GM12891 (cell line): ENCODE measurements at regions not wholly inside any gene's neighbourhood (a gene's known extent, or its start where the extent isn't known, plus 50 kb on each side); places are given as distances from the start of the nearest gene placed in this dataset.

Source experiments
- POLR2A ChIP-seq: IDR thresholded peaks from 2 replicates; pipeline ENCODE4 v1.6.1; 2011; ENCODE audit warnings: low read depth, low read length, control low read depth
- POLR2AphosphoS5 ChIP-seq: IDR thresholded peaks from 2 replicates; pipeline ENCODE4 v1.6.1; 2011; ENCODE audit warnings: low read depth, low read length, control low read depth
- POU2F2 ChIP-seq: IDR thresholded peaks from 2 replicates; pipeline ENCODE4 v1.6.1; 2011; ENCODE audit warnings: low read depth, mild to moderate bottlenecking, control low read depth, low read length, moderate library complexity
- SPI1 ChIP-seq: IDR thresholded peaks from 2 replicates; pipeline ENCODE4 v1.6.1; 2011; ENCODE audit warnings: low read depth, low read length, control low read depth

DNA sequence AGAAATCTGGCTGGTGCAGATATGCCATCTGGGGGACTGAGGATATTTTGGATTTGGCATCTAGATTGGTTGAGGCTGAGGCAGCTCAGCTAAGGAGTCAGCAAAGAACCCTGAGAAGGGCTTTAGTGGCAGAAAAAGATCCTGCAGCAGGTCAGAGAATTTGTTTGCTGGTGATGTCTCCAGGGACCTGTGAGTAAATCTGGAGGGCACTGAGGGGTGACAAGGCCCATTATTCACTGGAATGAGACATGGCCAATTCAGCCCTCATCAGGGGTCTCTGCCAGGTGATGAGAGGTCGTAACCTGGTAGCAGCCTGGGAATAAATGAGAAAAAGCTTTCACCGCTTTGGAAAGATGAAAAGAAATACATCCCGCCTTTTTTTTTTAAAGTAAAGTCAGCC, 118.3 kb upstream of the FBXL4 start:
- TF ChIP-seq POLR2AphosphoS5 (no peak), SPI1 (no peak), POLR2A (no peak), POU2F2 (no peak)
